Liver (tissue), 8 donors: ENCODE measurements at regions not wholly inside any gene's neighbourhood (a gene's known extent, or its start where the extent isn't known, plus 50 kb on each side); places are given as distances from the start of the nearest gene placed in this dataset.

Source experiments
- DNase-seq: peaks from one replicate; pipeline ENCODE4 v3.0.0-alpha.2; 2017; ENCODE audit warnings: low spot score
- H3K27ac ChIP-seq, 2 donors: one replicate each; pipeline ENCODE4 v1.7.0; 2013; ENCODE audit warnings: inconsistent platforms in 2 of 2, low read length in 2 of 2, control low read depth in 1 of 2, low read depth in 1 of 2, mild to moderate bottlenecking in 1 of 2
- H3K27me3 ChIP-seq, 4 donors: one replicate each; pipeline versions ENCODE4 v1.6.1 to v1.7.0; 2013; ENCODE audit warnings: low read length in 3 of 4, inconsistent platforms in 1 of 4, mild to moderate bottlenecking in 1 of 4, moderate library complexity in 1 of 4; ENCODE audit not compliant: control insufficient read depth in 4 of 4, insufficient read depth in 4 of 4
- H3K36me3 ChIP-seq, 4 donors: one replicate each; pipeline versions ENCODE4 v1.6.1 to v1.7.0; 2013; ENCODE audit warnings: low read length in 3 of 4, mild to moderate bottlenecking in 3 of 4, low read depth in 1 of 4, moderate library complexity in 1 of 4; ENCODE audit not compliant: control insufficient read depth in 4 of 4, insufficient read depth in 3 of 4
- H3K4me1 ChIP-seq, 4 donors: one replicate each; pipeline versions ENCODE4 v1.6.1 to v1.7.0; 2013; ENCODE audit warnings: low read length in 3 of 4, mild to moderate bottlenecking in 3 of 4, moderate library complexity in 1 of 4; ENCODE audit not compliant: control insufficient read depth in 4 of 4, insufficient read depth in 4 of 4
- H3K4me3 ChIP-seq, 3 donors: one replicate each; pipeline versions ENCODE4 v1.6.1 to v1.7.0; 2013; ENCODE audit warnings: low read length in 3 of 3, control low read depth in 1 of 3, low read depth in 1 of 3, mild to moderate bottlenecking in 1 of 3
- H3K9ac ChIP-seq, 2 donors: one replicate each; pipeline ENCODE4 v1.7.0; 2013; ENCODE audit warnings: low read length in 2 of 2, mild to moderate bottlenecking in 2 of 2, moderate library complexity in 2 of 2, control low read depth in 1 of 2, low read depth in 1 of 2
- H3K9me3 ChIP-seq, 4 donors: one replicate each; pipeline versions ENCODE4 v1.6.1 to v1.7.0; 2013; ENCODE audit warnings: low read length in 3 of 4; ENCODE audit not compliant: control insufficient read depth in 4 of 4
- EGR1 ChIP-seq, 2 donors: IDR thresholded peaks; 2 replicates each; pipeline ENCODE4 v1.6.1; 2016 to 2018; ENCODE audit warnings: antibody characterized with exemption in 2 of 2, low read depth in 2 of 2
- FOXA1 ChIP-seq: IDR thresholded peaks from 2 replicates; pipeline ENCODE4 v1.6.1; 2016; ENCODE audit warnings: antibody characterized with exemption
- FOXA2 ChIP-seq: IDR thresholded peaks from 2 replicates; pipeline ENCODE4 v1.6.1; 2016; ENCODE audit warnings: antibody characterized with exemption
- GABPA ChIP-seq, 2 donors: IDR thresholded peaks in 1 of 2; conservative IDR thresholded peaks in 1 of 2; 2 replicates each; pipeline ENCODE4 v1.6.1; 2016; ENCODE audit warnings: antibody characterized with exemption in 2 of 2, mild to moderate bottlenecking in 1 of 2, moderate library complexity in 1 of 2
- HNF4A ChIP-seq, 2 donors: conservative IDR thresholded peaks; 2 replicates each; pipeline ENCODE4 v1.6.1; 2016; ENCODE audit warnings: antibody characterized with exemption in 2 of 2, mild to moderate bottlenecking in 2 of 2
- JUND ChIP-seq, 2 donors: IDR thresholded peaks; 2 replicates each; pipeline ENCODE4 v1.6.1; 2016; ENCODE audit warnings: antibody characterized with exemption in 2 of 2
- NR2F2 ChIP-seq: IDR thresholded peaks from 2 replicates; pipeline ENCODE4 v1.6.1; 2016; ENCODE audit warnings: antibody characterized with exemption
- RAD21 ChIP-seq, 2 donors: IDR thresholded peaks; 2 replicates each; pipeline ENCODE4 v1.6.1; 2016; ENCODE audit warnings: antibody characterized with exemption in 2 of 2, mild to moderate bottlenecking in 2 of 2
- RXRA ChIP-seq, 2 donors: IDR thresholded peaks; 2 replicates each; pipeline ENCODE4 v1.6.1; 2017 to 2018; ENCODE audit warnings: antibody characterized with exemption in 2 of 2, mild to moderate bottlenecking in 1 of 2
- SP1 ChIP-seq: IDR thresholded peaks from 2 replicates; pipeline ENCODE4 v1.6.1; 2018; ENCODE audit warnings: antibody characterized with exemption, mild to moderate bottlenecking
- TAF1 ChIP-seq: conservative IDR thresholded peaks from 2 replicates; pipeline ENCODE4 v1.6.1; 2016; ENCODE audit warnings: antibody characterized with exemption, mild to moderate bottlenecking
- YY1 ChIP-seq: IDR thresholded peaks from 2 replicates; pipeline ENCODE4 v1.6.1; 2016; ENCODE audit warnings: antibody characterized with exemption, mild to moderate bottlenecking
- WGBS: extraction: QIAGEN DNeasy Blood & Tissue Kit; methylation state at CpG from one replicate; pipeline ENCODE4 v1.1.7; 2013; 5-methylcytosine and 5-hydroxymethylcytosine counted together
- TF ChIP-seq, protein P1 (sequence below): fragments of 150-350 bp; IDR thresholded peaks from 2 replicates; pipeline ENCODE4 v1.5.1; 2017; ENCODE audit warnings: improper control_type of control experiment, low read depth, low read length; ENCODE audit not compliant: missing input control
- TF ChIP-seq, protein P2 (sequence below): IDR thresholded peaks from 2 replicates; pipeline ENCODE4 v1.6.1; 2016; ENCODE audit warnings: antibody characterized with exemption
- TF ChIP-seq, protein P3 (sequence below): IDR thresholded peaks from 2 replicates; pipeline ENCODE4 v1.6.1; 2016; ENCODE audit warnings: antibody characterized with exemption
- TF ChIP-seq, protein P4 (sequence below): IDR thresholded peaks from 2 replicates; pipeline ENCODE4 v1.6.1; 2016; ENCODE audit warnings: antibody characterized with exemption
- donor health status: healthy.
- donor health status: healthy.
- donor health status: healthy.
- donor health status: healthy.
- donor health status: healthy.

DNA sequence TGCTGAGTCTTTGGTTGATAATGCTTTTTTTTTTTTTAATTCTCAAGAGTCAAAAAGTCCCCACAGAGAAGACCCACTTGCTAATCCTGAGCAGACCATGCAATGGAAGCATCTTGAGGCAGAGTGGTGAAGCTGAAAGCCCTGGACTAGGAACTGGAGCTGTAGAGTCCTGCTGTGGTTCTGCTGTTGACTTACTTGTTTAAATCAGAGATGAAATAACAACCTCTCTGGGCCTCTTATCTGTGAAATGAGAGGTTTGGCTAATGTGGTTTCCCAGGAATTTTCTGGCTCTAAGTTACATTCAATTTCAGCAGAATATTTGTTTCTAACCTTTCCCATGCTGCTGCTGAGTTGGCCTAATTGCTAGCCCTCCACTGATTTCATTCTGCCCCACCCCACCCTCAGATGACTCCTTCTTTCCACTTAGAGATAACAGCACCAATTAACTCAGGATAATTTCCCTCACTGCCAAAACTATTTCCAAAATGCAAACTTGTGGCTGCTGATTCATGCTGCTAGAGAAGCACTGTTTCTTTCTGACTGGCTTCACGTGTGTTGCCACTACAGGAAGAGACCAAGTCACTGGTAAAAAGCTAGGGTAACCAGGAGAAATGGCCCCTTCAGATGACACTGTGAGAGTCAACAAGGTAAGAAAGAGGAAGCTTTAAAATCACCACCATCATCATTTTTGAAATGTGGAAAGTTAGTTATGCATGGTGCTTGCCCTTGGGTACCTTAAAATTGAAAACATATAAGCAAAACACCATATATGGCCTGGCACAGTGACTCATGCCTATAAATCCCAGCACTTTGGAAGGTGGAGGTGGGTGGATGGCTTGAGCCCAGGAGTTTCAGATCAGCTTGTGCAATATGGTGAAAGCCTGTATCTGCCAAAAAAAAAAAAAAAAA lies 326.4 kb downstream of the DCHS2 start:
- no peaks in the 10 kb centered on the region for H3K4me1 ChIP-seq
- WGBS, result 38% methylated on average over 1 of the region's 1 CpG
- no peak overlapping the region for H3K27ac ChIP-seq
- DNase-seq, result no peak
- no peak overlapping the region for H3K4me3 ChIP-seq
- TF ChIP-seq SP1 (no peak), JUND (IDR thresholded peaks at IDR 0.05) (no peak), FOXA1 (no peak), RAD21 (IDR thresholded peaks at IDR 0.05) (no peak), FOXA2 (no peak), EGR1 (IDR thresholded peaks at IDR 0.05; ENCODE audit: low read depth in 2 of 2) (no peak), HNF4A (conservative IDR thresholded peaks at IDR 0.05) (no peak), TAF1 (no peak), YY1 (no peak)
- TF ChIP-seq, protein P1, sequence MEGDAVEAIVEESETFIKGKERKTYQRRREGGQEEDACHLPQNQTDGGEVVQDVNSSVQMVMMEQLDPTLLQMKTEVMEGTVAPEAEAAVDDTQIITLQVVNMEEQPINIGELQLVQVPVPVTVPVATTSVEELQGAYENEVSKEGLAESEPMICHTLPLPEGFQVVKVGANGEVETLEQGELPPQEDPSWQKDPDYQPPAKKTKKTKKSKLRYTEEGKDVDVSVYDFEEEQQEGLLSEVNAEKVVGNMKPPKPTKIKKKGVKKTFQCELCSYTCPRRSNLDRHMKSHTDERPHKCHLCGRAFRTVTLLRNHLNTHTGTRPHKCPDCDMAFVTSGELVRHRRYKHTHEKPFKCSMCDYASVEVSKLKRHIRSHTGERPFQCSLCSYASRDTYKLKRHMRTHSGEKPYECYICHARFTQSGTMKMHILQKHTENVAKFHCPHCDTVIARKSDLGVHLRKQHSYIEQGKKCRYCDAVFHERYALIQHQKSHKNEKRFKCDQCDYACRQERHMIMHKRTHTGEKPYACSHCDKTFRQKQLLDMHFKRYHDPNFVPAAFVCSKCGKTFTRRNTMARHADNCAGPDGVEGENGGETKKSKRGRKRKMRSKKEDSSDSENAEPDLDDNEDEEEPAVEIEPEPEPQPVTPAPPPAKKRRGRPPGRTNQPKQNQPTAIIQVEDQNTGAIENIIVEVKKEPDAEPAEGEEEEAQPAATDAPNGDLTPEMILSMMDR, result no peak
- TF ChIP-seq, protein P2, sequence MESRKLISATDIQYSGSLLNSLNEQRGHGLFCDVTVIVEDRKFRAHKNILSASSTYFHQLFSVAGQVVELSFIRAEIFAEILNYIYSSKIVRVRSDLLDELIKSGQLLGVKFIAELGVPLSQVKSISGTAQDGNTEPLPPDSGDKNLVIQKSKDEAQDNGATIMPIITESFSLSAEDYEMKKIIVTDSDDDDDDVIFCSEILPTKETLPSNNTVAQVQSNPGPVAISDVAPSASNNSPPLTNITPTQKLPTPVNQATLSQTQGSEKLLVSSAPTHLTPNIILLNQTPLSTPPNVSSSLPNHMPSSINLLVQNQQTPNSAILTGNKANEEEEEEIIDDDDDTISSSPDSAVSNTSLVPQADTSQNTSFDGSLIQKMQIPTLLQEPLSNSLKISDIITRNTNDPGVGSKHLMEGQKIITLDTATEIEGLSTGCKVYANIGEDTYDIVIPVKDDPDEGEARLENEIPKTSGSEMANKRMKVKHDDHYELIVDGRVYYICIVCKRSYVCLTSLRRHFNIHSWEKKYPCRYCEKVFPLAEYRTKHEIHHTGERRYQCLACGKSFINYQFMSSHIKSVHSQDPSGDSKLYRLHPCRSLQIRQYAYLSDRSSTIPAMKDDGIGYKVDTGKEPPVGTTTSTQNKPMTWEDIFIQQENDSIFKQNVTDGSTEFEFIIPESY, result no peak
- TF ChIP-seq, protein P3, sequence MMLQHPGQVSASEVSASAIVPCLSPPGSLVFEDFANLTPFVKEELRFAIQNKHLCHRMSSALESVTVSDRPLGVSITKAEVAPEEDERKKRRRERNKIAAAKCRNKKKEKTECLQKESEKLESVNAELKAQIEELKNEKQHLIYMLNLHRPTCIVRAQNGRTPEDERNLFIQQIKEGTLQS, result no peak
- no peak overlapping the region for H3K9ac ChIP-seq
- no peaks in the 10 kb centered on the region for H3K27me3 ChIP-seq
- H3K9me3 ChIP-seq, result no peaks in the 10 kb centered on the region
- no peaks in the 10 kb centered on the region for H3K36me3 ChIP-seq

DNA sequence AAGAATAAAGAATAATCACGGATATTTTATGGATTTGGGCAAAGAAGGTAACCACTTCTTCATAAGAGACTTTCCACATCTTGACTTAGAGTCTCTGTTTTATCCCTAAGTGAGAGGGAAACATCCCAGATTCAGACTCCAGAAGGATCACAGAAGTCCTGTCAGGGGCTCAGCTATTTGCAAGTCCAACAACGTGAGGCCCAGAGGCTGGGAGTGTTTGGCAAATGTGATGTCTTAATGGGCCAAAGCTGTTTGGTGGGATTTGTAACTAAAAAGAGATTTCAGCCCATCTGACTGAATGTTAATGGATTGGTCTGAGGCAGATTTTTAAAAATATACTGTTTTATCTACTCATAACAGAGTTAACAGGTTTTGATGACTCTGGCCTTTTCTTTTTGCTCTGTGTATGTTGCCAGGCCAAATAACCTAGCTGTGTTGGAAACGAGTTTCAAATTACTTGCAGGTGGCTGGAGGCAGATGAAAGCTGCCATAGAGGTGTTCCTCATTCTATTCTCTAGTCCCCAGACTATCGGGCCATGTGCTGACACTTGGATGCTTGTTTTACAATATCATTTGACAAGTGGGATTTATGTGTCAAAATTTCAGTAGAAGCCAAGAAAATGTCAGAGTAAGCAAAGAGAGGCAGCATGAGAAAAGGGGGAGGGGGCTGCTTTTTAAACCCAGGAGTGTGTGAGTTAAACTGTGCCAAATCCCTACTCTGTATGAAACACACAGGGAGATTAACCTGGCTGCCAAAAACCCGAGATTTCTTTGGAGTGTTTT lies 330.9 kb downstream of the DCHS2 start:
- Histone ChIP-seq H3K9me3 (no peaks in the 10 kb centered on the region), H3K4me1 (no peaks in the 10 kb centered on the region), H3K36me3 (no peaks in the 10 kb centered on the region), H3K9ac (no peak overlapping the region), H3K27me3 (peaks cover 0 to 2% (median 0%) of the 10 kb centered on the region in 4 donors), H3K4me3 (no peak overlapping the region), H3K27ac (no peak overlapping the region)
- 38% methylated on average over 5 of the region's 5 CpGs for WGBS
- DNase-seq, result no peak
- TF ChIP-seq EGR1 (IDR thresholded peaks at IDR 0.05; ENCODE audit: low read depth in 2 of 2) (no peak), JUND (IDR thresholded peaks at IDR 0.05) (no peak), TAF1 (no peak), RXRA (IDR thresholded peaks at IDR 0.05) (no peak), NR2F2 (no peak), FOXA1 (no peak), HNF4A (conservative IDR thresholded peaks at IDR 0.05) (no peak), SP1 (no peak), RAD21 (IDR thresholded peaks at IDR 0.05) (no peak), GABPA (IDR thresholded peaks at IDR 0.05 in 1 of 2, conservative IDR thresholded peaks at IDR 0.05 in 1 of 2) (no peak), YY1 (no peak)
- TF ChIP-seq, protein P1, result no peak
- TF ChIP-seq, protein P4, sequence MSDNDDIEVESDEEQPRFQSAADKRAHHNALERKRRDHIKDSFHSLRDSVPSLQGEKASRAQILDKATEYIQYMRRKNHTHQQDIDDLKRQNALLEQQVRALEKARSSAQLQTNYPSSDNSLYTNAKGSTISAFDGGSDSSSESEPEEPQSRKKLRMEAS, result no peak
